OCI-LY1 (cell line): ENCODE measurements at regions not wholly inside any gene's neighbourhood (a gene's known extent, or its start where the extent isn't known, plus 50 kb on each side); places are given as distances from the start of the nearest gene placed in this dataset.
"Not testable (repeated sequence)": the region's sequence is repeated elsewhere in the genome, so short reads cannot be mapped to it uniquely, and the experiment has no call there.

Source experiments
- H2AFZ ChIP-seq: fragments of 200-600 bp; sonication (generic), shearing (Covaris generic); 2 replicates; pipeline ENCODE4 v1.6.0; 2014; ENCODE audit warnings: antibody characterized with exemption, mild to moderate bottlenecking, low read length
- H3F3A ChIP-seq: fragments of 200-600 bp; sonication (generic), shearing (Covaris generic); 2 replicates; pipeline ENCODE4 v1.6.0; 2014; ENCODE audit warnings: mild to moderate bottlenecking, antibody characterized with exemption, low read length, moderate library complexity; ENCODE audit not compliant: insufficient read depth
- H3K27ac ChIP-seq: fragments of 200-600 bp; sonication (generic); 2 replicates; pipeline ENCODE4 v1.5.1; 2014; ENCODE audit warnings: low read length, mixed run types, mild to moderate bottlenecking, low read depth; ENCODE audit not compliant: poor library complexity, severe bottlenecking
- H3K27me3 ChIP-seq: fragments of 200-600 bp; sonication (generic); 2 replicates; pipeline ENCODE4 v1.6.0; 2014; ENCODE audit warnings: antibody characterized with exemption, mild to moderate bottlenecking, low read length, moderate library complexity; ENCODE audit not compliant: insufficient read depth
- H3K36me3 ChIP-seq: fragments of 200-600 bp; sonication (generic); 2 replicates; pipeline ENCODE4 v1.6.1; 2014; ENCODE audit warnings: mild to moderate bottlenecking, antibody characterized with exemption, low read length, moderate library complexity, mixed read lengths; ENCODE audit not compliant: insufficient read depth
- H3K4me1 ChIP-seq: fragments of 200-600 bp; sonication (generic); 2 replicates; pipeline ENCODE4 v1.5.1; 2014; ENCODE audit warnings: mild to moderate bottlenecking, low read length, moderate library complexity; ENCODE audit not compliant: insufficient read depth, severe bottlenecking
- H3K4me2 ChIP-seq: fragments of 200-600 bp; sonication (generic), shearing (Covaris generic); 2 replicates; pipeline ENCODE4 v1.6.1; 2014; ENCODE audit warnings: low read length
- H3K4me3 ChIP-seq: fragments of 200-600 bp; sonication (generic); 2 replicates; pipeline ENCODE4 v1.5.1; 2014; ENCODE audit warnings: low read length, low read depth, mild to moderate bottlenecking, mixed read lengths; ENCODE audit not compliant: poor library complexity, severe bottlenecking
- H3K79me2 ChIP-seq: fragments of 200-600 bp; shearing (Covaris generic); 2 replicates; pipeline ENCODE4 v1.6.1; 2016; ENCODE audit warnings: mixed run types, low read length, mixed read lengths; ENCODE audit not compliant: insufficient read depth
- H3K9ac ChIP-seq: fragments of 200-600 bp; sonication (generic), shearing (Covaris generic); 2 replicates; pipeline ENCODE4 v1.6.1; 2014; ENCODE audit warnings: mild to moderate bottlenecking, low read length, mixed read lengths
- H3K9me2 ChIP-seq: fragments of 200-600 bp; sonication (generic), shearing (Covaris generic); 2 replicates; pipeline ENCODE4 v1.6.1; 2014; ENCODE audit warnings: low read depth, mild to moderate bottlenecking, low read length, mixed read lengths
- H3K9me3 ChIP-seq: fragments of 200-600 bp; shearing (Covaris generic); 2 replicates; pipeline ENCODE4 v1.6.1; 2014; ENCODE audit warnings: low read length, mixed read lengths
- H4K20me1 ChIP-seq: fragments of 200-600 bp; sonication (generic), shearing (Covaris generic); 2 replicates; pipeline ENCODE4 v1.6.0; 2016; ENCODE audit warnings: mild to moderate bottlenecking, low read length; ENCODE audit not compliant: insufficient read depth
- CTCF ChIP-seq: fragments of 200-600 bp; sonication (generic), shearing (Covaris generic); IDR thresholded peaks from 2 replicates; pipeline ENCODE4 v1.5.1; 2017; ENCODE audit warnings: mild to moderate bottlenecking, antibody characterized with exemption, low read length, moderate library complexity, mixed read lengths

GRCh38 chr1:223907943-223908587 is 62.3 kb upstream of the TP53BP2 start:
- H3K4me3 ChIP-seq, H3K79me2 ChIP-seq, H2AFZ ChIP-seq, H3K27ac ChIP-seq, H3K9ac ChIP-seq, H3K36me3 ChIP-seq, H3F3A ChIP-seq, H3K4me1 ChIP-seq, H3K9me3 ChIP-seq, H3K4me2 ChIP-seq, H4K20me1 ChIP-seq, H3K9me2 ChIP-seq, H3K27me3 ChIP-seq: not testable (repeated sequence)
- 0 out of 2 replicates have a peak, but pooled peaks have one; percentile 17 for TF ChIP-seq CTCF

GRCh38 chr1:223903221-223903620 is 57.5 kb upstream of the TP53BP2 start:
- H3K9ac ChIP-seq, H3F3A ChIP-seq, H4K20me1 ChIP-seq, H3K27me3 ChIP-seq, H3K4me2 ChIP-seq, H3K9me2 ChIP-seq, H3K4me1 ChIP-seq, H3K36me3 ChIP-seq, H2AFZ ChIP-seq, H3K9me3 ChIP-seq, H3K27ac ChIP-seq, H3K4me3 ChIP-seq, H3K79me2 ChIP-seq: not testable (repeated sequence)

DNA sequence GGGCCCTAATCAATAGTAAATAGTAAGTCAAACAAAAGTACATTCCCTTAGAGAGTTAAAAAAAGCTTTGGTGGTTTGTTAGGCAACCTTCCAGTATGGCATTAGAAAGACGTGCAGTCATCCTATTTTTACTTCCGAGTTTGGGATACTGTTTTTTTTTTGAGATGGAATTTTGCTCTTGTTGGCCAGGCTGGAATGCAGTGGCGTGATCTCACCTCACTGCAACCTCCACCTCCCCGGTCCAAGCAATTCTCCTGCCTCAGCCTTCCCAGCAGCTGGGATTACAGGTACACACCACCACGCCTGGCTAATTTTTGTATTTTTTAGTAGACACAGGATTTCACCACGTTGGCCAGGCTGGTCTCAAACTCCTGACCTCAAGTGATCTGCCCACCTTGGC is 54.0 kb upstream of the TP53BP2 start:
- H3K4me1 ChIP-seq, H3F3A ChIP-seq, H3K36me3 ChIP-seq, H3K79me2 ChIP-seq, H3K27me3 ChIP-seq, H4K20me1 ChIP-seq, H3K4me2 ChIP-seq, H3K9ac ChIP-seq, H3K27ac ChIP-seq, H3K9me3 ChIP-seq, H2AFZ ChIP-seq, H3K9me2 ChIP-seq, H3K4me3 ChIP-seq: not testable (repeated sequence)

- H2AFZ ChIP-seq, H3K36me3 ChIP-seq, H3K4me3 ChIP-seq, H3K9ac ChIP-seq, H3K27ac ChIP-seq, H3F3A ChIP-seq, H3K9me2 ChIP-seq, H3K4me1 ChIP-seq, H3K9me3 ChIP-seq, H4K20me1 ChIP-seq, H3K27me3 ChIP-seq, H3K79me2 ChIP-seq, H3K4me2 ChIP-seq: not testable (repeated sequence)
Measured at GRCh38 chr1:223897097-223897496, 51.4 kb upstream of the TP53BP2 start.

DNA sequence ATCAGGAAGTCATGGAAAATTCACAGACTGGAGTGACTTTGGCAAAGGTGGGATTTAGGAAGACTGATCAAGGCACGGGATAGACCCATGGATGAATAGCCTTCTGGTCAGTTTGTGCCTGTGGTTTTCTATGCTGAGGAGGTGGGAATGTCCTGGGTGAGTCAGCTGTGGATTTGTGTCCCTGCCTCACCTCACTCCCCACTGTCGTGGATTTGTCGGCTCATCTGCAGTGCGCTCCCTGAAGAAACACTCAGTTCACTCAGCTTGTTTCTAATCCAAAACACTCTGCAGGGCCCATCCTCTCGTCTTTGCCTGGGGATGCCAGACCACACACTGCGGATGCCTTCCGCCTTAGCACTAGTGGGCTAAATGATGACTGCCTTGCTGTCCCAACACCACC is 50.2 kb upstream of the TP53BP2 start:
- not testable (repeated sequence) for H3K79me2 ChIP-seq, H3K27ac ChIP-seq, H3K36me3 ChIP-seq, H3K4me3 ChIP-seq, H3K9ac ChIP-seq, H4K20me1 ChIP-seq, H2AFZ ChIP-seq, H3F3A ChIP-seq, H3K27me3 ChIP-seq, H3K4me1 ChIP-seq, H3K9me3 ChIP-seq, H3K9me2 ChIP-seq, H3K4me2 ChIP-seq
